ENCODE measurements at regions not wholly inside any gene's neighbourhood (a gene's known extent, or its start where the extent isn't known, plus 50 kb on each side); places are given as distances from the start of the nearest gene placed in this dataset.
"Not testable (repeated sequence)": the region's sequence is repeated elsewhere in the genome, so short reads cannot be mapped to it uniquely, and the experiment has no call there.

DNA sequence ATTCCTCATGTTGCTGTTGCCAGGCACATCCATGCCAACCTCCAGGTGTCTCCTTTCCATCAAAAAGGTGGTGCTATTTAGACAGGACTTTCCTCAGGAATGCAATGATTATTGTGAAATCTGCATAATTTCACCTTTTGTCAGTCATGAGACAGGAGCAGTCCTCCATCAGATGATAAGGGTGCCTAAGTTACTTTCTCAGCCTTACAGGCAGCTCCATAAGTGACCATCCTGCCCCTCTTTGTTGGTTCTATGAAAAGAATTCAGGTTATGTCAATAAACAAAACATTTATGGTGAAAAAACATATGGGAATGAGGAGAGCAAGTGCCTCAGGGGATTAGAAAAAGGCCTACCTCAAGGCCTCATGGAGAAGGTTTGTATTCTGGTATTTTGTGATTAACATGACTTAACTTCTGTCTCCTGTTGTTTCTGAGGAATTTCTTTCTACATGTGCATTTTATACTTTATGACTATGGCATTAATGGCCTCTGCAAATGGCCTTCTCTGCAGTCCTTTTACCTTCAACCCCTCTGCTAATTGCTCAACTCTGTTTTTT is 110.3 kb upstream of the DIAPH3 start:
- TF ChIP-seq, protein P1, sequence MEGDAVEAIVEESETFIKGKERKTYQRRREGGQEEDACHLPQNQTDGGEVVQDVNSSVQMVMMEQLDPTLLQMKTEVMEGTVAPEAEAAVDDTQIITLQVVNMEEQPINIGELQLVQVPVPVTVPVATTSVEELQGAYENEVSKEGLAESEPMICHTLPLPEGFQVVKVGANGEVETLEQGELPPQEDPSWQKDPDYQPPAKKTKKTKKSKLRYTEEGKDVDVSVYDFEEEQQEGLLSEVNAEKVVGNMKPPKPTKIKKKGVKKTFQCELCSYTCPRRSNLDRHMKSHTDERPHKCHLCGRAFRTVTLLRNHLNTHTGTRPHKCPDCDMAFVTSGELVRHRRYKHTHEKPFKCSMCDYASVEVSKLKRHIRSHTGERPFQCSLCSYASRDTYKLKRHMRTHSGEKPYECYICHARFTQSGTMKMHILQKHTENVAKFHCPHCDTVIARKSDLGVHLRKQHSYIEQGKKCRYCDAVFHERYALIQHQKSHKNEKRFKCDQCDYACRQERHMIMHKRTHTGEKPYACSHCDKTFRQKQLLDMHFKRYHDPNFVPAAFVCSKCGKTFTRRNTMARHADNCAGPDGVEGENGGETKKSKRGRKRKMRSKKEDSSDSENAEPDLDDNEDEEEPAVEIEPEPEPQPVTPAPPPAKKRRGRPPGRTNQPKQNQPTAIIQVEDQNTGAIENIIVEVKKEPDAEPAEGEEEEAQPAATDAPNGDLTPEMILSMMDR (IDR thresholded peaks at IDR 0.05): no peak
- no peaks in the 10 kb centered on the region for H3K4me1 ChIP-seq
- no peak overlapping the region for H3K4me3 ChIP-seq
- no peak overlapping the region for H3K27ac ChIP-seq
- H3K27me3 ChIP-seq: no peaks in the 10 kb centered on the region
- H3K9me3 ChIP-seq: no peaks in the 10 kb centered on the region
- H3K36me3 ChIP-seq: no peaks in the 10 kb centered on the region
- DNase-seq (ENCODE audit: low spot score): no peak

DNA sequence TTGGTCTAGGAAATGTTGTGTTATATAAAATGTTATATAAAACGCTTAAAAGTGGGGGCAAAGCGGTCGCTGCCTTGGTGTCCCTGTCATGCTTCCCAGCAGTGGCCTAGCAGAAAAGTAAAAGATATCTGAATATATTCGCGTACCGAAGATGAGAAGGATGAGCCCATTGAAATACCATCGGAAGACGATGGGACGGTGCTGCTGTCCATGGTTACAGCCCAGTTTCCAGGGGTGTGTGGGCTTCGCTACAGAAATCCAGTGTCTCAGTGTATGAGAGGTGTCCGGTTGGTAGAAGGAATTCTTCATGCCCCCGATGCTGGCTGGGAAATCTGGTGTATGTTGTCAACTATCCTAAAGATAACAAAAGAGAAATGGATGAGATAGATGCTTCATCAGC is 110.9 kb upstream of the DIAPH3 start:
- H3K36me3 ChIP-seq: no peaks in the 10 kb centered on the region
- no peaks in the 10 kb centered on the region for H3K27me3 ChIP-seq
- H3K9me3 ChIP-seq: no peaks in the 10 kb centered on the region
- DNase-seq (ENCODE audit: low spot score): no peak
- TF ChIP-seq, protein P1 (IDR thresholded peaks at IDR 0.05): no peak
- H3K27ac ChIP-seq: no peak overlapping the region
- no peaks in the 10 kb centered on the region for H3K4me1 ChIP-seq
- no peak overlapping the region for H3K4me3 ChIP-seq

- no peak for DNase-seq (ENCODE audit: low spot score)
- H3K36me3 ChIP-seq: no peaks in the 10 kb centered on the region
- no peaks in the 10 kb centered on the region for H3K27me3 ChIP-seq
- TF ChIP-seq, protein P1 (IDR thresholded peaks at IDR 0.05): no peak
- no peaks in the 10 kb centered on the region for H3K9me3 ChIP-seq
- H3K4me1 ChIP-seq: no peaks in the 10 kb centered on the region
- no peak overlapping the region for H3K27ac ChIP-seq
- no peak overlapping the region for H3K4me3 ChIP-seq
These were observed 111.5 kb upstream of the DIAPH3 start for GRCh38 chr13:60275208-60275607.

GRCh38 chr13:60280524-60280923 is 116.5 kb upstream of the TDRD3 start:
- H3K4me3 ChIP-seq; H3K4me1 ChIP-seq; H3K36me3 ChIP-seq; DNase-seq (ENCODE audit: low spot score); H3K27me3 ChIP-seq; H3K9me3 ChIP-seq; H3K27ac ChIP-seq: not testable (repeated sequence)

- Histone ChIP-seq H3K4me1 (no peaks in the 10 kb centered on the region), H3K27ac (no peak overlapping the region), H3K4me3 (no peak overlapping the region), H3K9me3 (no peaks in the 10 kb centered on the region), H3K36me3 (no peaks in the 10 kb centered on the region), H3K27me3 (no peaks in the 10 kb centered on the region)
- no peak for DNase-seq (ENCODE audit: low spot score)
- TF ChIP-seq, protein P1 (IDR thresholded peaks at IDR 0.05): no peak
These were observed 114.8 kb upstream of the TDRD3 start for GRCh38 chr13:60282186-60282585.

GRCh38 chr13:60282708-60283107 is 114.3 kb upstream of the TDRD3 start:
- H3K4me3 ChIP-seq: no peak overlapping the region
- no peak overlapping the region for H3K27ac ChIP-seq
- H3K9me3 ChIP-seq: no peaks in the 10 kb centered on the region
- DNase-seq (ENCODE audit: low spot score): no peak
- no peaks in the 10 kb centered on the region for H3K4me1 ChIP-seq
- TF ChIP-seq, protein P1 (IDR thresholded peaks at IDR 0.05): no peak
- H3K27me3 ChIP-seq: no peaks in the 10 kb centered on the region
- H3K36me3 ChIP-seq: no peaks in the 10 kb centered on the region

Data from right atrium auricular region (tissue), 2 donors.